HL-60 (cell line): ENCODE measurements at regions not wholly inside any gene's neighbourhood (a gene's known extent, or its start where the extent isn't known, plus 50 kb on each side); places are given as distances from the start of the nearest gene placed in this dataset.

ENCODE experiments used
- GABPA ChIP-seq: IDR thresholded peaks from 2 replicates; pipeline ENCODE4 v1.6.1; 2012; ENCODE audit warnings: low read depth
- POLR2AphosphoS5 ChIP-seq: IDR thresholded peaks from 2 replicates; pipeline ENCODE4 v1.6.1; 2012; ENCODE audit warnings: low read depth
- SPI1 ChIP-seq: IDR thresholded peaks from 2 replicates; pipeline ENCODE4 v1.6.1; 2012; ENCODE audit warnings: low read depth, mild to moderate bottlenecking, borderline replicate concordance
- TF ChIP-seq, protein P1 (sequence below): IDR thresholded peaks from one replicate; pipeline ENCODE4 v1.5.1; 2011; ENCODE audit warnings: low read length, control low read depth, inconsistent platforms; ENCODE audit not compliant: insufficient read depth
- TF ChIP-seq, protein P2 (sequence below): IDR thresholded peaks from 2 replicates; pipeline ENCODE4 v1.6.1; 2012; ENCODE audit warnings: low read depth; ENCODE audit not compliant: insufficient replicate concordance

DNA sequence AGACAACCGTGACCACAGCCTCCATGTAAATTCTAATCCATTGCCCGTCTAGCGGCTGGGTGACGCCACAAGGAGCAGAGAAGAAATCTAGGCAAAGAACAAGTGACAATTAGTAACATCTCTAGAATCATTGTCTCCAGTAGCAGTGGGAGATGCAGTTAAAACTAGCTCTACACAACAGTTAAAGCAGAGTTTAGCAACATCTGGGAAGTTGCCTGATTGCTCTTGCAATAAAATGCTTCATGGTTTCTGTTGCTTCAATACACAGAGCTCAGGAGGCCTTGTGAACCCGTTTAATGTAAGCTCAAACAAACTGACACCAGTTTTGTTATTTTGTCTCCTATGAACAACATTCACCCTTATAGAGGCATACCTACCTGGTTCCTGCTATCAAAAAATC lies 369.8 kb upstream of the PDE4D start:
- TF ChIP-seq, protein P1, sequence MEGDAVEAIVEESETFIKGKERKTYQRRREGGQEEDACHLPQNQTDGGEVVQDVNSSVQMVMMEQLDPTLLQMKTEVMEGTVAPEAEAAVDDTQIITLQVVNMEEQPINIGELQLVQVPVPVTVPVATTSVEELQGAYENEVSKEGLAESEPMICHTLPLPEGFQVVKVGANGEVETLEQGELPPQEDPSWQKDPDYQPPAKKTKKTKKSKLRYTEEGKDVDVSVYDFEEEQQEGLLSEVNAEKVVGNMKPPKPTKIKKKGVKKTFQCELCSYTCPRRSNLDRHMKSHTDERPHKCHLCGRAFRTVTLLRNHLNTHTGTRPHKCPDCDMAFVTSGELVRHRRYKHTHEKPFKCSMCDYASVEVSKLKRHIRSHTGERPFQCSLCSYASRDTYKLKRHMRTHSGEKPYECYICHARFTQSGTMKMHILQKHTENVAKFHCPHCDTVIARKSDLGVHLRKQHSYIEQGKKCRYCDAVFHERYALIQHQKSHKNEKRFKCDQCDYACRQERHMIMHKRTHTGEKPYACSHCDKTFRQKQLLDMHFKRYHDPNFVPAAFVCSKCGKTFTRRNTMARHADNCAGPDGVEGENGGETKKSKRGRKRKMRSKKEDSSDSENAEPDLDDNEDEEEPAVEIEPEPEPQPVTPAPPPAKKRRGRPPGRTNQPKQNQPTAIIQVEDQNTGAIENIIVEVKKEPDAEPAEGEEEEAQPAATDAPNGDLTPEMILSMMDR: no peak
- TF ChIP-seq, protein P2, sequence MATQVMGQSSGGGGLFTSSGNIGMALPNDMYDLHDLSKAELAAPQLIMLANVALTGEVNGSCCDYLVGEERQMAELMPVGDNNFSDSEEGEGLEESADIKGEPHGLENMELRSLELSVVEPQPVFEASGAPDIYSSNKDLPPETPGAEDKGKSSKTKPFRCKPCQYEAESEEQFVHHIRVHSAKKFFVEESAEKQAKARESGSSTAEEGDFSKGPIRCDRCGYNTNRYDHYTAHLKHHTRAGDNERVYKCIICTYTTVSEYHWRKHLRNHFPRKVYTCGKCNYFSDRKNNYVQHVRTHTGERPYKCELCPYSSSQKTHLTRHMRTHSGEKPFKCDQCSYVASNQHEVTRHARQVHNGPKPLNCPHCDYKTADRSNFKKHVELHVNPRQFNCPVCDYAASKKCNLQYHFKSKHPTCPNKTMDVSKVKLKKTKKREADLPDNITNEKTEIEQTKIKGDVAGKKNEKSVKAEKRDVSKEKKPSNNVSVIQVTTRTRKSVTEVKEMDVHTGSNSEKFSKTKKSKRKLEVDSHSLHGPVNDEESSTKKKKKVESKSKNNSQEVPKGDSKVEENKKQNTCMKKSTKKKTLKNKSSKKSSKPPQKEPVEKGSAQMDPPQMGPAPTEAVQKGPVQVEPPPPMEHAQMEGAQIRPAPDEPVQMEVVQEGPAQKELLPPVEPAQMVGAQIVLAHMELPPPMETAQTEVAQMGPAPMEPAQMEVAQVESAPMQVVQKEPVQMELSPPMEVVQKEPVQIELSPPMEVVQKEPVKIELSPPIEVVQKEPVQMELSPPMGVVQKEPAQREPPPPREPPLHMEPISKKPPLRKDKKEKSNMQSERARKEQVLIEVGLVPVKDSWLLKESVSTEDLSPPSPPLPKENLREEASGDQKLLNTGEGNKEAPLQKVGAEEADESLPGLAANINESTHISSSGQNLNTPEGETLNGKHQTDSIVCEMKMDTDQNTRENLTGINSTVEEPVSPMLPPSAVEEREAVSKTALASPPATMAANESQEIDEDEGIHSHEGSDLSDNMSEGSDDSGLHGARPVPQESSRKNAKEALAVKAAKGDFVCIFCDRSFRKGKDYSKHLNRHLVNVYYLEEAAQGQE: no peak
- TF ChIP-seq POLR2AphosphoS5: no peak
- no peak for TF ChIP-seq GABPA
- TF ChIP-seq SPI1: no peak
